B cell (primary cell): ENCODE measurements at regions not wholly inside any gene's neighbourhood (a gene's known extent, or its start where the extent isn't known, plus 50 kb on each side); places are given as distances from the start of the nearest gene placed in this dataset.
"Not testable (repeated sequence)": the region's sequence is repeated elsewhere in the genome, so short reads cannot be mapped to it uniquely, and the experiment has no call there.

Experiments used
- ATAC-seq: fragments of 200-7000 bp; cut with Tn5 transposase; one replicate; pipeline ENCODE4 v1.10.0; 2021; ENCODE audit warnings: low read depth, mild to moderate bottlenecking, moderate number of reproducible peaks, moderate library complexity
- CTCF ChIA-PET: fragments of 350-600 bp; sonication (Branson Sonifier 250); formaldehyde crosslinking; loops from one replicate; lab custom pipeline; 2021; ENCODE audit warnings: antibody characterized with exemption, inconsistent platforms; lab: Charles Lee
- POLR2A ChIA-PET: fragments of 350-600 bp; sonication (Branson Sonifier 250); formaldehyde crosslinking; loops from one replicate; lab custom pipeline; 2021; ENCODE audit warnings: antibody characterized with exemption; lab: Charles Lee
- DNase-seq: peaks from one replicate; pipeline ENCODE4 v3.0.0; 2013
- H2AFZ ChIP-seq: 2 replicates; pipeline ENCODE4 v1.6.1; 2012; ENCODE audit warnings: mild to moderate bottlenecking, low read depth, low read length; ENCODE audit not compliant: insufficient read depth, poor library complexity, severe bottlenecking
- H3K27ac ChIP-seq, 2 donors: 1 replicate in 1 of 2; 2 replicates in 1 of 2; pipeline ENCODE4 v1.5.1; 2012 to 2013; ENCODE audit warnings: low read length in 2 of 2, mild to moderate bottlenecking in 2 of 2, moderate library complexity in 1 of 2
- H3K27me3 ChIP-seq, 4 experiments: fragments of 200-600 bp in 1 of 4; sonication (generic) in 1 of 4; replicated peaks in 1 of 4; 1 replicate in 2 of 4; 2 replicates in 2 of 4; pipeline versions ENCODE4 v1.6.1 to v1.7.0; 2013 to 2016; ENCODE audit warnings: low read length in 3 of 4, mild to moderate bottlenecking in 2 of 4, mixed read lengths in 1 of 4, moderate library complexity in 1 of 4; ENCODE audit not compliant: insufficient read depth in 4 of 4, control insufficient read depth in 3 of 4; ENCODE audit errors: control extremely low read depth in 1 of 4
- H3K36me3 ChIP-seq, 2 experiments: replicated peaks in 1 of 2; 1 replicate in 1 of 2; 2 replicates in 1 of 2; pipeline versions ENCODE4 v1.6.1 to v1.7.1; 2013; ENCODE audit warnings: low read length in 1 of 2; ENCODE audit not compliant: insufficient read depth in 2 of 2, control insufficient read depth in 1 of 2; ENCODE audit errors: control extremely low read depth in 1 of 2, extremely low read depth in 1 of 2
- H3K4me1 ChIP-seq, 2 donors: fragments of 200-600 bp in 1 of 2; sonication (generic) in 1 of 2; 1 replicate in 1 of 2; 2 replicates in 1 of 2; pipeline versions ENCODE4 v1.5.1 to v1.6.1; 2013 to 2017; ENCODE audit warnings: low read length in 2 of 2; ENCODE audit not compliant: control insufficient read depth in 2 of 2, insufficient read depth in 2 of 2
- H3K4me2 ChIP-seq: replicated peaks from 2 replicates; pipeline ENCODE3; 2012; ENCODE audit warnings: mild to moderate bottlenecking, low read depth, low read length; ENCODE audit not compliant: poor library complexity, severe bottlenecking
- H3K4me3 ChIP-seq, 5 experiments: fragments of 200-600 bp in 1 of 5; sonication (generic) in 1 of 5; 1 replicate in 3 of 5; 2 replicates in 2 of 5; pipeline versions ENCODE4 v1.5.1 to v1.7.0; 2011 to 2016; ENCODE audit warnings: low read length in 4 of 5, mild to moderate bottlenecking in 4 of 5, low read depth in 2 of 5, control low read depth in 1 of 5, moderate library complexity in 1 of 5; ENCODE audit not compliant: insufficient read depth in 1 of 5; ENCODE audit errors: control extremely low read depth in 1 of 5, extremely low read depth in 1 of 5
- H3K79me2 ChIP-seq: fragments of 200-600 bp; sonication (generic); one replicate; pipeline ENCODE4 v1.6.0; 2016; ENCODE audit warnings: low read length; ENCODE audit not compliant: control insufficient read depth, insufficient read depth
- H3K9ac ChIP-seq: fragments of 200-600 bp; sonication (generic); 2 replicates; pipeline ENCODE4 v1.6.1; 2017; ENCODE audit warnings: mild to moderate bottlenecking, low read length, moderate library complexity
- H3K9me3 ChIP-seq, 3 donors: one replicate each; pipeline versions ENCODE4 v1.6.1 to v1.7.1; 2013; ENCODE audit warnings: low read length in 2 of 3; ENCODE audit not compliant: control insufficient read depth in 2 of 3, insufficient read depth in 1 of 3; ENCODE audit errors: control extremely low read depth in 1 of 3
- H4K20me1 ChIP-seq: 2 replicates; pipeline ENCODE4 v1.6.0; 2012; ENCODE audit warnings: mild to moderate bottlenecking, low read length; ENCODE audit not compliant: insufficient read depth, control insufficient read depth, poor library complexity, severe bottlenecking
- H3K27ac Mint-ChIP-seq: one replicate; pipeline ENCODE4 v1.8.0; 2021; ENCODE audit warnings: mixed read lengths
- H3K27me3 Mint-ChIP-seq: one replicate; pipeline ENCODE4 v1.8.0; 2021; ENCODE audit warnings: mixed read lengths
- H3K4me1 Mint-ChIP-seq: one replicate; pipeline ENCODE4 v1.8.0; 2021; ENCODE audit warnings: mixed read lengths
- H3K4me3 Mint-ChIP-seq: one replicate; pipeline ENCODE4 v1.8.0; 2021; ENCODE audit warnings: mixed read lengths
- H3K9me3 Mint-ChIP-seq: one replicate; pipeline ENCODE4 v1.8.0; 2022; ENCODE audit warnings: mixed read lengths; ENCODE audit not compliant: insufficient read depth
- CTCF ChIP-seq: fragments of 200-600 bp; IDR thresholded peaks from one replicate; pipeline ENCODE4 v1.8.0; 2022; ENCODE audit warnings: antibody characterized with exemption, mild to moderate bottlenecking
- EZH2 ChIP-seq: IDR thresholded peaks from 2 replicates; pipeline ENCODE4 v1.6.1; 2012; ENCODE audit warnings: borderline replicate concordance, low read depth, mild to moderate bottlenecking, moderate library complexity, low read length; ENCODE audit not compliant: insufficient read depth, poor library complexity, severe bottlenecking
- WGBS: methylation state at CpG from one replicate; pipeline ENCODE4 v1.1.5; 2013; ENCODE audit warnings: missing lambda C conversion rate; ENCODE audit not compliant: insufficient coverage; 5-methylcytosine and 5-hydroxymethylcytosine counted together
- intact Hi-C: fragments of 100-400 bp; cut with micrococcal nuclease; formaldehyde crosslinking; loops from one replicate; pipeline ENCODE4 v1.10.0; 2022

- H3K4me2 ChIP-seq, H3K9me3 ChIP-seq, H3K4me3 Mint-ChIP-seq, H3K27ac ChIP-seq, intact Hi-C loops, H3K36me3 ChIP-seq, POLR2A ChIA-PET, H3K9me3 Mint-ChIP-seq, H3K4me1 ChIP-seq, H3K4me3 ChIP-seq, H3K9ac ChIP-seq, ATAC-seq, DNase-seq, H4K20me1 ChIP-seq, H3K79me2 ChIP-seq, H3K4me1 Mint-ChIP-seq, H3K27ac Mint-ChIP-seq, H2AFZ ChIP-seq: not testable (repeated sequence)
- peaks cover 0 to 20% (median 16%) of the 10 kb centered on the region in 4 experiments for H3K27me3 ChIP-seq
- 100% methylated on average over 2 of the region's 9 CpGs for WGBS
- CTCF ChIA-PET: interaction anchor here (0.6 to 1.4 kb wide), 2 partner anchors 26 to 1094 kb away, joined by 3 read pairs; no protein-coding TSS in a partner anchor
- peaks cover 67% of the 10 kb centered on the region for H3K27me3 Mint-ChIP-seq
Observed at GRCh38 chr10:30682377-30683199, 53.0 kb upstream of the LYZL2 start.

- Histone ChIP-seq H3K9me3 (no peaks in the 10 kb centered on the region), H2AFZ (no peak overlapping the region), H3K4me2 (no peak overlapping the region), H4K20me1 (no peaks in the 10 kb centered on the region), H3K79me2 (no peaks in the 10 kb centered on the region), H3K9ac (no peak overlapping the region), H3K4me1 (peaks cover 0 to 3% of the 10 kb centered on the region in 2 donors), H3K27me3 (peaks cover 0 to 17% (median 9%) of the 10 kb centered on the region in 4 experiments), H3K36me3 (no peaks in the 10 kb centered on the region), H3K4me3 (no peak overlapping the region), H3K27ac (no peak overlapping the region)
- ChIA-PET CTCF (interaction anchor here (1.4 to 1.5 kb wide), 3 partner anchors 10 to 1089 kb away, joined by 3 to 5 read pairs (median 3); no protein-coding TSS in a partner anchor), POLR2A (no interaction called here)
- H3K4me3 Mint-ChIP-seq: no peak overlapping the region
- no peak for ATAC-seq
- no peaks in the 10 kb centered on the region for H3K9me3 Mint-ChIP-seq
- 80% methylated on average over 1 of the region's 1 CpG for WGBS
- no peak for DNase-seq
- TF ChIP-seq CTCF (no peak), EZH2 (no peak)
- peaks cover 61% of the 10 kb centered on the region for H3K27me3 Mint-ChIP-seq
- no peak overlapping the region for H3K27ac Mint-ChIP-seq
- intact Hi-C loops: no loop called here
- no peaks in the 10 kb centered on the region for H3K4me1 Mint-ChIP-seq
Observed at GRCh38 chr10:30680908-30681307, 51.4 kb upstream of the LYZL2 start.
